SU-DHL-6 (cell line): ENCODE measurements at regions not wholly inside any gene's neighbourhood (a gene's known extent, or its start where the extent isn't known, plus 50 kb on each side); places are given as distances from the start of the nearest gene placed in this dataset.

Source experiments
- EZH2phosphoT487 ChIP-seq: fragments of 200-600 bp; sonication (generic), shearing (Covaris generic); conservative IDR thresholded peaks from 2 replicates; pipeline ENCODE4 v1.6.1; 2018; ENCODE audit warnings: mild to moderate bottlenecking, antibody characterized with exemption, low read length, moderate library complexity, mixed read lengths
- TF ChIP-seq, protein P1 (sequence below): fragments of 200-600 bp; sonication (generic); IDR thresholded peaks from one replicate; pipeline ENCODE4 v1.5.1; 2017; ENCODE audit warnings: antibody characterized with exemption, mild to moderate bottlenecking, low read length, moderate library complexity; ENCODE audit not compliant: insufficient read depth, poor library complexity, severe bottlenecking

DNA sequence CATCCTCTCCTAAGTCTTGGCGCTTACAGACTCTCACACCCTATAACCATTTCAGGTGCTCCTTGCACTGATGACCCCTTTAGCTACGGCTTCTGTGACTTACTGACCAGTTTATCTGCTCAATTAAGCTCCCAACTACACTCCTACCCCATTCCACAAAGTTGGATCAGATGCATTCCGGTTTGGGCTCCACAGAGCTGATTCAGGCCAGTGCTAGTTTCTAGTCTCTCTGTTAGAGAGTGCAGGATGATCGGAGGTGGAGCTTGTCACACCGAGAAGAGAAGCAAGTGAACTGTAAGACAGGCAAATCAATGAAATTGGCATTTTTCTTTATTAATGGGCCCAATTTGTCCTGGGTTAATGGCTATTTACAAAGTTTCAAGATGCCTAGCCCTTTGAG, 436.8 kb upstream of the CADM1 start:
- TF ChIP-seq, protein P1, sequence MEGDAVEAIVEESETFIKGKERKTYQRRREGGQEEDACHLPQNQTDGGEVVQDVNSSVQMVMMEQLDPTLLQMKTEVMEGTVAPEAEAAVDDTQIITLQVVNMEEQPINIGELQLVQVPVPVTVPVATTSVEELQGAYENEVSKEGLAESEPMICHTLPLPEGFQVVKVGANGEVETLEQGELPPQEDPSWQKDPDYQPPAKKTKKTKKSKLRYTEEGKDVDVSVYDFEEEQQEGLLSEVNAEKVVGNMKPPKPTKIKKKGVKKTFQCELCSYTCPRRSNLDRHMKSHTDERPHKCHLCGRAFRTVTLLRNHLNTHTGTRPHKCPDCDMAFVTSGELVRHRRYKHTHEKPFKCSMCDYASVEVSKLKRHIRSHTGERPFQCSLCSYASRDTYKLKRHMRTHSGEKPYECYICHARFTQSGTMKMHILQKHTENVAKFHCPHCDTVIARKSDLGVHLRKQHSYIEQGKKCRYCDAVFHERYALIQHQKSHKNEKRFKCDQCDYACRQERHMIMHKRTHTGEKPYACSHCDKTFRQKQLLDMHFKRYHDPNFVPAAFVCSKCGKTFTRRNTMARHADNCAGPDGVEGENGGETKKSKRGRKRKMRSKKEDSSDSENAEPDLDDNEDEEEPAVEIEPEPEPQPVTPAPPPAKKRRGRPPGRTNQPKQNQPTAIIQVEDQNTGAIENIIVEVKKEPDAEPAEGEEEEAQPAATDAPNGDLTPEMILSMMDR: no peak
- no peak for TF ChIP-seq EZH2phosphoT487
